GM19035 (cell line): ENCODE measurements at regions not wholly inside any gene's neighbourhood (a gene's known extent, or its start where the extent isn't known, plus 50 kb on each side); places are given as distances from the start of the nearest gene placed in this dataset.
"Not testable (repeated sequence)": the region's sequence is repeated elsewhere in the genome, so short reads cannot be mapped to it uniquely, and the experiment has no call there.

Source experiments
- ATAC-seq: cut with Tn5 transposase; IDR thresholded peaks from one replicate; pipeline ENCODE4 v1.9.1; 2021; ENCODE audit not compliant: unreplicated experiment

- no peak for ATAC-seq
Measured at GRCh38 chr4:72786401-72786990, 217.5 kb upstream of the ADAMTS3 start.

GRCh38 chr4:72779241-72779640 lies 210.2 kb upstream of the ADAMTS3 start:
- no peak for ATAC-seq

- ATAC-seq, result no peak
Measured at GRCh38 chr4:72777436-72777835, 208.4 kb upstream of the ADAMTS3 start.

- no peak for ATAC-seq
Measured at GRCh38 chr4:72770708-72771107, 201.7 kb upstream of the ADAMTS3 start.

- no peak for ATAC-seq
Measured at GRCh38 chr4:72768364-72768763, 199.3 kb upstream of the ADAMTS3 start.

- no peak for ATAC-seq
Measured at GRCh38 chr4:72767618-72768302, 198.7 kb upstream of the ADAMTS3 start.

- ATAC-seq, result not testable (repeated sequence)
Measured at GRCh38 chr4:72765788-72766187, 196.8 kb upstream of the ADAMTS3 start.

- ATAC-seq, result no peak
Measured at GRCh38 chr4:72761368-72762038, 192.5 kb upstream of the ADAMTS3 start.

- not testable (repeated sequence) for ATAC-seq
Measured at GRCh38 chr4:72753414-72753813, 184.4 kb upstream of the ADAMTS3 start.

- ATAC-seq, result no peak
Measured at GRCh38 chr4:72744103-72744725, 175.2 kb upstream of the ADAMTS3 start.

- ATAC-seq, result no peak
Measured at GRCh38 chr4:72743078-72743477, 174.1 kb upstream of the ADAMTS3 start.

GRCh38 chr4:72715299-72715698 lies 146.3 kb upstream of the ADAMTS3 start:
- no peak for ATAC-seq

GRCh38 chr4:72714482-72715279 lies 145.7 kb upstream of the ADAMTS3 start:
- ATAC-seq, result no peak

- ATAC-seq, result no peak
Measured at GRCh38 chr4:72712997-72713396, 144.0 kb upstream of the ADAMTS3 start.

GRCh38 chr4:72709475-72709874 lies 140.5 kb upstream of the ADAMTS3 start:
- ATAC-seq, result no peak

GRCh38 chr4:72706684-72707083 lies 137.7 kb upstream of the ADAMTS3 start:
- no peak for ATAC-seq

- not testable (repeated sequence) for ATAC-seq
Measured at GRCh38 chr4:72704925-72705640, 136.1 kb upstream of the ADAMTS3 start.

- ATAC-seq, result no peak
Measured at GRCh38 chr4:72702948-72703347, 133.9 kb upstream of the ADAMTS3 start.

- ATAC-seq, result peak; percentile 85
Measured at GRCh38 chr4:72701987-72702819, 133.2 kb upstream of the ADAMTS3 start.
